Prostate gland (tissue), 2 donors: ENCODE measurements at regions not wholly inside any gene's neighbourhood (a gene's known extent, or its start where the extent isn't known, plus 50 kb on each side); places are given as distances from the start of the nearest gene placed in this dataset.

Source experiments
- POLR2A ChIP-seq: fragments of 450-650 bp; IDR thresholded peaks from one replicate; pipeline ENCODE4 v1.6.1; 2016; ENCODE audit warnings: antibody characterized with exemption, mild to moderate bottlenecking
- POLR2AphosphoS5 ChIP-seq: sonication (generic); formaldehyde crosslinking; IDR thresholded peaks from one replicate; pipeline ENCODE4 v1.6.1; 2017; ENCODE audit warnings: antibody characterized with exemption
- TF ChIP-seq, protein P1 (sequence below), 4 experiments: fragments of 200-600 bp in 2 of 4; fragments of 450-650 bp in 2 of 4; sonication (generic) in 2 of 4; IDR thresholded peaks; 1 replicate in 3 of 4; 2 replicates in 1 of 4; pipeline ENCODE4 v1.5.1; 2016 to 2019; ENCODE audit warnings: antibody characterized with exemption in 4 of 4, mild to moderate bottlenecking in 2 of 4, moderate library complexity in 2 of 4

DNA sequence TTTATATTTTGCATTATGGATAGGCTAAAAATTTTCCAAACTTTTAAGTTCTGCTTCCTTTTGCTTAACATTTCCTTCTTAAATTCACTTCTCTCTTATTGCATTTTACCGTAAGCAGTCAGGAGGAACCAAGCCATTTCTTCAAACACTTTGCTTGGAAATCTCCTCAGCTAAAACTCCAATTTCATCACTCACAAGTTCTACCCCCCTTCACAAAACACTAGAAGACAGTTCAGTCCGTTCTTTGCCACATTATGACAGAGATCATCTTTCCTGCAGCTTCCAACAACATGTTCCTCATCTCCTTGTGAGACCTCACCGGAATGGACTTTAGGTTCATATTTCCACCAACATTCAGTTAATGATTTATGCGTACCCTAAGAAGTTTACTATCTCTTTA, 79.2 kb upstream of the LY86 start:
- TF ChIP-seq POLR2A, result no peak
- TF ChIP-seq, protein P1, sequence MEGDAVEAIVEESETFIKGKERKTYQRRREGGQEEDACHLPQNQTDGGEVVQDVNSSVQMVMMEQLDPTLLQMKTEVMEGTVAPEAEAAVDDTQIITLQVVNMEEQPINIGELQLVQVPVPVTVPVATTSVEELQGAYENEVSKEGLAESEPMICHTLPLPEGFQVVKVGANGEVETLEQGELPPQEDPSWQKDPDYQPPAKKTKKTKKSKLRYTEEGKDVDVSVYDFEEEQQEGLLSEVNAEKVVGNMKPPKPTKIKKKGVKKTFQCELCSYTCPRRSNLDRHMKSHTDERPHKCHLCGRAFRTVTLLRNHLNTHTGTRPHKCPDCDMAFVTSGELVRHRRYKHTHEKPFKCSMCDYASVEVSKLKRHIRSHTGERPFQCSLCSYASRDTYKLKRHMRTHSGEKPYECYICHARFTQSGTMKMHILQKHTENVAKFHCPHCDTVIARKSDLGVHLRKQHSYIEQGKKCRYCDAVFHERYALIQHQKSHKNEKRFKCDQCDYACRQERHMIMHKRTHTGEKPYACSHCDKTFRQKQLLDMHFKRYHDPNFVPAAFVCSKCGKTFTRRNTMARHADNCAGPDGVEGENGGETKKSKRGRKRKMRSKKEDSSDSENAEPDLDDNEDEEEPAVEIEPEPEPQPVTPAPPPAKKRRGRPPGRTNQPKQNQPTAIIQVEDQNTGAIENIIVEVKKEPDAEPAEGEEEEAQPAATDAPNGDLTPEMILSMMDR (IDR thresholded peaks at IDR 0.05), result no peak
- TF ChIP-seq POLR2AphosphoS5, result no peak
